HG03135 (cell line): ENCODE measurements at regions not wholly inside any gene's neighbourhood (a gene's known extent, or its start where the extent isn't known, plus 50 kb on each side); places are given as distances from the start of the nearest gene placed in this dataset.

Experiments used
- ATAC-seq: cut with Tn5 transposase; IDR thresholded peaks from one replicate; pipeline ENCODE4 v1.9.1; 2021; ENCODE audit warnings: mild to moderate bottlenecking, moderate library complexity; ENCODE audit not compliant: unreplicated experiment

GRCh38 chr1:222370913-222371675 lies 176.8 kb downstream of the HHIPL2 start:
- ATAC-seq = no peak

- no peak for ATAC-seq
These were observed 177.6 kb downstream of the HHIPL2 start for GRCh38 chr1:222370081-222370912.

- no peak for ATAC-seq
These were observed 178.8 kb downstream of the HHIPL2 start for GRCh38 chr1:222369148-222369547.

DNA sequence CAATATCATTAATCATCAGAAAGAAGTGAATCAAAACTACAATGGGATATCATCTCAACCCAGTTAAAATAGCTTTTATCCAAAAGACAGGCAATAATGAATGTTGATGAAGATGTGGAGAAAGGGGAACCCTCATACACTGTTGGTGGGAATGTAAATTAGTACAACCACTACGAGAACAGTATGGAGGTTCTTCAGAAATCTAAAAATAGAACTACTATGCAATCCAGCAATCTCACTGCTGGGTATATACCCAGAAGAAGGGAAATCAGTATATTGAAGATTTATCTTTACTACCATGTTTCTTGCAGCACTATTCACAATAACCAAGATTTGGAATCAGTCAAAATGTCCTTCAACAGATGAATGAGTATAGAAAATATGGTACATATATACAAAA lies 189.8 kb downstream of the HHIPL2 start:
- ATAC-seq = no peak

- no peak for ATAC-seq
These were observed 190.7 kb downstream of the HHIPL2 start for GRCh38 chr1:222357252-222357651.

- ATAC-seq = no peak
These were observed 200.3 kb downstream of the HHIPL2 start for GRCh38 chr1:222347627-222348026.

DNA sequence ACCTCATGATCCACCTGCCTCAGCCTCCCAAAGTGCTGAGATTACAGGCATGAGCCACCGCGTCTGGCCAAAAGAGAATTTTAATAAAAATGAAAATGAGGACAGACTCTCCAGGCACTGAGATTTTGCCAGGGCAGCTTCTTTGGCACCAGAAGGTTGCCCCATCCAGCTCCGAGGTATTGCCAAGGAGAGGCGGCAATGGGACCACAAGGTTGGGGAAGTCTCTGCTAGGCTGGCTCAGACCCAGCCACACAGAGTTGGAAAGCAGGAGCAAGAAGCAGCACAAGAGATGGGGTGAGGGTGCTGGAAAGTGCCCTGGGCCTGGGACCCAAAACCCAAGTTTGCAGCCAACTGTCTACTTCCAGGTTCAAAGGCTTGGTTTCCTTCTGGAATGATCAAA lies 200.9 kb downstream of the HHIPL2 start:
- no peak for ATAC-seq

- no peak for ATAC-seq
These were observed 208.4 kb downstream of the HHIPL2 start for GRCh38 chr1:222339376-222339947.

GRCh38 chr1:222335586-222335985 lies 212.3 kb downstream of the HHIPL2 start:
- ATAC-seq = no peak

- ATAC-seq = no peak
These were observed 213.8 kb downstream of the HHIPL2 start for GRCh38 chr1:222334026-222334680.

DNA sequence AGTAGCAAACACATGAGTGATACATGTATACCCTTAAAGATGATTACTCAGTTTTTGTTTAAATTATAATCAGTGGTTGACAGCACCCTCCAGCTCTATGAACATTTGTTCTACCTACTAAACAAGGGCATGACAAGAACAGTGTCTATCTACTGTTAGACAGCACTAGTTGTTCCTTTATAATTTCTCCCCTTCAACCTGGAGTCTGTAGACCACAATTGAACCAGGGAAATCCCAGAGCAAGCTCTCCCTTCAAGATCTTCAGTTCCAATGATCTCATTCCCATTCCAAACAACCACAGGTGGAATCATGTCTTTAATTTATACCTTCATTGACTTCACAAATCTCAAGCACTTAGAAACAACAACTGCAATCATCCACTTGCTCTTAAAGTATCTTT lies 216.1 kb downstream of the HHIPL2 start:
- no peak for ATAC-seq

- no peak for ATAC-seq
These were observed 216.6 kb downstream of the HHIPL2 start for GRCh38 chr1:222331340-222331739.

DNA sequence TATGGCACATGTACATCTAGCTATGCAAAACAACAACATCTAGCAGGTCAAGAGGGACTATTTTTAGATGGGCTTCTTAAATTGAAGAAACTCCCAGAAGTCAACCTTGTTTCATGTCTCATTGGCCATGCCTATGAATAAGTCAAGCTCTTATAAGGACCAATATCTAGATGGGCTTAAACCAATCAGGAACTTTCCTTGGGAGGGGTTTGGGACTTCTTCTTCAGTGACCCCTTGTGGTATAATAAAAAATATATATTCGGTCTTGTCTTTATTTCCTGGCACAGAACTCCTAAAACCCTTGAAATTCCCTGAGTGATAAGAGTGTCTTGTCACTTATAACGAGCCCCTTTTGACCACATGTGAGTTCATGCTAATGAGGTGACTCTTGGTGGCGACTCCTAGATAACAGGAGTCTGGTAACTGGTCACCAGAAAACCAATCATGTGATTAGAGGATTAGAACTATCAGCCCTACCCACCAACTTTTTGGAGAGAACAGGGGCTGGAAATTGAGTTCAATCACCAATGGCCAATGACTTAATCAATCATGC lies 218.3 kb downstream of the HHIPL2 start:
- no peak for ATAC-seq

DNA sequence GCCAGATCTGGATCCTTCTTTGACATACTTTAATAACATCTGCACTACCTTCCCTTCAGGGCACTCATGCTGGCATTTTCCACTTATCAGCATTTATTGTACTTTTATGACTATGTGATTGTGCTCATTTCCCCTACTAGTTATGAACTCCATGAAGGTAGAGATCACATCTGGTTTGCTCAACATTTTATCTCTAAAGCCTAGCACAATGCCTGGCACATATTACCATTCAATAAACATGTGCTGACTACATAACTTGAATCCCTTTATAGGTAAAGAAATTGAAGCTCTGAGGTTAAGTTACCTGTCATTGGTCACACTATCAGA lies 221.2 kb downstream of the HHIPL2 start:
- no peak for ATAC-seq

GRCh38 chr1:222326006-222326709 lies 221.7 kb downstream of the HHIPL2 start:
- no peak for ATAC-seq

DNA sequence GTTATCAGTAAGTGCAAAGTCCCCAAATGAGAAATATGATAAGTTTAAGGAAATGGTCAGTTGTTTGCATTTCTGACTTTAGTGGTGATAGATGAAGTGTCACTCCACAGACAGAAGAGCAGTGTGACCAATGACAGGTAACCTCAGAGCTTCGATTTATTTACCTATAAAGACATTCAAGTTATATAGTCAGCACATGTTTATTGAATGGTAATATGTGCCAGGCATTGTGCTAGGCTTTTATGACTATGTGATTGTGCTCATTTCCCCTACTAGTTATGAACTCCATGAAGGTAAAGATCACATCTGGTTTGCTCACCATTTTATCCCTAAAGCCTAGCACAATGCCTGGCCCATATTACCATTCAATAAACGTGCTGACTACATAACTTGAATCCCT lies 222.4 kb downstream of the HHIPL2 start:
- ATAC-seq = no peak

DNA sequence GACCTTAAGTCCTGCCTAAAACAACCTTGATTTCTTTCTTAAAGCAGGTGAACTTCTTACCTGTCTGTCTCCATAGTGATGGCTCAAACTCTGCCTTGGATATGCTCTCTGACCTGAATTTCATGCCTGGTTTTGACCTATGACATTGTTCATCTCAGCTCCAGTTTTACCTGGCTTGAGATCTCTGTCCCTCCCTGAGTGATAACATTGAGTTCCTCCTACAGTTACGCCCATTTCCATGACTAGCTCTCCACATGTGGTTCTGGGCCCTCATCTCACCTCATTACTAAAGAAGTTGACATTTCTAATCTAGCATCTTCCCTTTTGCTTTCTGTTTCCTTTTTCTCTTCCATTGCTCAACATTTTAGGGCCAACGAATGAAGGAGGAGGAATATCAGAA lies 233.1 kb downstream of the HHIPL2 start:
- no peak for ATAC-seq

GRCh38 chr1:222310836-222311235 lies 237.1 kb downstream of the HHIPL2 start:
- no peak for ATAC-seq

DNA sequence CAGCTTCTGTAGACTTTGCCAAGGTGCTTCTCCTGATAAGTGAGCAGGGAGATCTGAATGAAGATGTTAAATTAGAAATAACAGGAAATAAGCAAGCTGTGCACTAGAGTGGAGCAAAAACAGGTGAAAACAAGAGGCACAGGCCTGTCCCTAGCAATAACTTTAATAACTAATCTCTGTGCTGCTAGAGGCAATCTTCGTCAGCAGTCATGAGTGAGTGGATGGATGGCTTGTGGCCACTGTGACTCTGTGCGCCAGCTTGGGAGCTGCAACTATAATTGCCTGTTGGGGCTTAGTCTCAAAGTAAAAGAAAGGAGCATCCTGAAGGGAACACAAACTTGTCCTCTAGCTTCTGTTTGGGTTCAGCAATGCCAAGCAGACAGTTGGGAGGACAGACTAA lies 240.3 kb downstream of the HHIPL2 start:
- no peak for ATAC-seq

DNA sequence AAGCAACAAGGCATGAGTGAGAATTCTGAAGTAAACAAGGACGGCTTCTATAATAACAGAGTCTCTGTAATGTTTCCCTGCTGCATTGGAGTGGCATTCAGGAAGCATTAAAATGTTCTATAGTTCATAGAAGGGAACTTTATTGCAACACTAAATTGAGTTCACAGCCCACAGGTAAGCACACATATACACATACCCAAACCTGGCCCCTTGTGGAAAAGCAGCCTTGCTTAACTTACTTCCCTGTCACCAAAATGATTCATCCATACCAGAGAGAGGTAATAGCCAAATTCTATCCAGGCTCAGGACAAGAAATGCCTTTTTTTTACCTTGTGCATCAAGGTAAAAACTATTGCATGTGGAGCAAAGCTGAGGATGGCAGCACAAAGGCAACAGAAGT lies 241.4 kb downstream of the HHIPL2 start:
- ATAC-seq = no peak

GRCh38 chr1:222306011-222306410 lies 241.9 kb downstream of the HHIPL2 start:
- no peak for ATAC-seq
